ENCODE measurements at regions not wholly inside any gene's neighbourhood (a gene's known extent, or its start where the extent isn't known, plus 50 kb on each side); places are given as distances from the start of the nearest gene placed in this dataset.

DNA sequence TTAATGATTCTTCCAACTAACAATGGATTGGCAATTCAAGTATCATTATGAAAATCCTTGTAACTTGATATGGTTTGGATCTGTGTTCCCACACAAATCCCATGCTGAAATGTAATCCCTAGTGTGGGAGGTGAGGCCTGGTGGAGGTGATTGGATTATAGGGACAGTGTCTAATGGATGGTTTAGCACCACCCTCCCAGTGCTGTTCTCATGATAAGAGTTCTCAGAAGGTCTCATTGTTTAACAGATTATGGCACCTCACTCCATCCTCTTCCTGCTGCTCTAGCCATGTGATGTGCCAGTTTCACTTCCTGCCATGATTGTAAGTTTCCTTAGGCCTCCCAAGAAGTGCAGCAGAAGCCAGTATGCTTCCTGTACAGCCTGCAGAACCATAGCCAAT is 1116.2 kb upstream of the EDIL3 start:
- Histone ChIP-seq H2AK5ac (ENCODE audit: low read depth, low read length) (no peak overlapping the region), H3K23ac (ENCODE audit: insufficient read length) (no peak overlapping the region), H3K79me1 (ENCODE audit: low read depth, low read length) (no peaks in the 10 kb centered on the region), H3K4me3 (ENCODE audit: extremely low read depth in 1 of 4, insufficient read depth in 2 of 4, low read depth in 3 of 4, low read length in 4 of 4) (no peak overlapping the region), H2BK15ac (ENCODE audit: low read length) (no peak overlapping the region), H3K18ac (ENCODE audit: extremely low read depth, low read length) (no peak overlapping the region), H3K27ac (ENCODE audit: low read depth, low read length) (no peak overlapping the region), H3K9me3 (ENCODE audit: insufficient read depth in 2 of 2, low read depth in 1 of 2, low read length in 1 of 2) (no peaks in the 10 kb centered on the region), H3K9ac (replicated peaks in 1 of 4; ENCODE audit: extremely low read depth in 1 of 4, low read depth in 3 of 4, low read length in 3 of 4) (no peak overlapping the region), H2BK120ac (replicated peaks; ENCODE audit: low read depth, low read length) (no peak overlapping the region), H4K20me1 (replicated peaks in 1 of 2; ENCODE audit: control insufficient read depth in 1 of 2, insufficient read depth in 2 of 2, low read length in 2 of 2) (no peaks in the 10 kb centered on the region), H4K8ac (ENCODE audit: extremely low read depth, insufficient read depth, low read length) (no peak overlapping the region), H3K36me3 (ENCODE audit: control insufficient read depth in 2 of 4, insufficient read depth in 4 of 4, low read length in 3 of 4) (no peaks in the 10 kb centered on the region), H2AFZ (ENCODE audit: low read length) (peak overlapping the region; percentile 65; the same call in 1 of the 2 replicates), H3K4me2 (ENCODE audit: insufficient read depth in 1 of 2, low read depth in 2 of 2, low read length in 2 of 2) (no peak overlapping the region), H3K23me2 (ENCODE audit: low read depth, low read length) (no peaks in the 10 kb centered on the region), H3K14ac (ENCODE audit: insufficient read length) (no peak overlapping the region), H3K56ac (replicated peaks; ENCODE audit: insufficient read length, low read depth, low read length) (no peak overlapping the region), H3K4ac (replicated peaks; ENCODE audit: insufficient read length, low read depth, low read length) (no peak overlapping the region), H3K27me3 (replicated peaks in 1 of 4; ENCODE audit: control insufficient read depth in 3 of 4, extremely low read depth in 1 of 4, insufficient read depth in 3 of 4, low read length in 3 of 4) (no peaks in the 10 kb centered on the region), H4K91ac (replicated peaks; ENCODE audit: insufficient read length, low read length) (no peak overlapping the region), H3K4me1 (replicated peaks in 1 of 4; ENCODE audit: control insufficient read depth in 3 of 4, insufficient read depth in 4 of 4, low read length in 3 of 4) (no peaks in the 10 kb centered on the region), H2BK5ac (ENCODE audit: low read depth, low read length) (no peak overlapping the region), H4K5ac (ENCODE audit: insufficient read length, low read depth, low read length) (no peak overlapping the region), H3K79me2 (ENCODE audit: control insufficient read depth in 1 of 2, insufficient read depth in 2 of 2, low read length in 2 of 2) (no peaks in the 10 kb centered on the region), H2BK12ac (ENCODE audit: low read depth, low read length) (no peak overlapping the region), H2BK20ac (ENCODE audit: low read length) (no peak overlapping the region)
- DNase-seq (ENCODE audit: low read depth in 1 of 2, low spot score in 2 of 2) (no peak), FAIRE-seq (no peak)
- TF ChIP-seq, protein P1, sequence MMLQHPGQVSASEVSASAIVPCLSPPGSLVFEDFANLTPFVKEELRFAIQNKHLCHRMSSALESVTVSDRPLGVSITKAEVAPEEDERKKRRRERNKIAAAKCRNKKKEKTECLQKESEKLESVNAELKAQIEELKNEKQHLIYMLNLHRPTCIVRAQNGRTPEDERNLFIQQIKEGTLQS (IDR thresholded peaks at IDR 0.05; ENCODE audit: insufficient read depth, low read depth, low read length) = no peak
- TF ChIP-seq GABPA (IDR thresholded peaks at IDR 0.05; ENCODE audit: borderline replicate concordance, insufficient read depth, low read length) (no peak), TCF12 (IDR thresholded peaks at IDR 0.05; ENCODE audit: low read depth, low read length) (no peak), KDM1A (IDR thresholded peaks at IDR 0.05; ENCODE audit: borderline replicate concordance, low read length) (no peak), KDM5A (IDR thresholded peaks at IDR 0.05; ENCODE audit: low read length) (no peak), RFX5 (IDR thresholded peaks at IDR 0.05; ENCODE audit: borderline replicate concordance, low read depth, low read length) (no peak), PHF8 (conservative IDR thresholded peaks at IDR 0.05; ENCODE audit: low read depth, low read length) (no peak), SP4 (IDR thresholded peaks at IDR 0.05; ENCODE audit: low read length) (no peak), TAF1 (IDR thresholded peaks at IDR 0.05; ENCODE audit: low read depth, low read length) (no peak), TEAD4 (IDR thresholded peaks at IDR 0.05; ENCODE audit: low read depth, low read length) (no peak)
- TF ChIP-seq, protein P2, sequence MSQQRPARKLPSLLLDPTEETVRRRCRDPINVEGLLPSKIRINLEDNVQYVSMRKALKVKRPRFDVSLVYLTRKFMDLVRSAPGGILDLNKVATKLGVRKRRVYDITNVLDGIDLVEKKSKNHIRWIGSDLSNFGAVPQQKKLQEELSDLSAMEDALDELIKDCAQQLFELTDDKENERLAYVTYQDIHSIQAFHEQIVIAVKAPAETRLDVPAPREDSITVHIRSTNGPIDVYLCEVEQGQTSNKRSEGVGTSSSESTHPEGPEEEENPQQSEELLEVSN (IDR thresholded peaks at IDR 0.05) = no peak
- TF ChIP-seq, protein P3, sequence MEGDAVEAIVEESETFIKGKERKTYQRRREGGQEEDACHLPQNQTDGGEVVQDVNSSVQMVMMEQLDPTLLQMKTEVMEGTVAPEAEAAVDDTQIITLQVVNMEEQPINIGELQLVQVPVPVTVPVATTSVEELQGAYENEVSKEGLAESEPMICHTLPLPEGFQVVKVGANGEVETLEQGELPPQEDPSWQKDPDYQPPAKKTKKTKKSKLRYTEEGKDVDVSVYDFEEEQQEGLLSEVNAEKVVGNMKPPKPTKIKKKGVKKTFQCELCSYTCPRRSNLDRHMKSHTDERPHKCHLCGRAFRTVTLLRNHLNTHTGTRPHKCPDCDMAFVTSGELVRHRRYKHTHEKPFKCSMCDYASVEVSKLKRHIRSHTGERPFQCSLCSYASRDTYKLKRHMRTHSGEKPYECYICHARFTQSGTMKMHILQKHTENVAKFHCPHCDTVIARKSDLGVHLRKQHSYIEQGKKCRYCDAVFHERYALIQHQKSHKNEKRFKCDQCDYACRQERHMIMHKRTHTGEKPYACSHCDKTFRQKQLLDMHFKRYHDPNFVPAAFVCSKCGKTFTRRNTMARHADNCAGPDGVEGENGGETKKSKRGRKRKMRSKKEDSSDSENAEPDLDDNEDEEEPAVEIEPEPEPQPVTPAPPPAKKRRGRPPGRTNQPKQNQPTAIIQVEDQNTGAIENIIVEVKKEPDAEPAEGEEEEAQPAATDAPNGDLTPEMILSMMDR (IDR thresholded peaks at IDR 0.05; ENCODE audit: control extremely low read depth in 1 of 3, insufficient read depth in 1 of 3, low read depth in 1 of 3, low read length in 3 of 3) = no peak
- ChIA-PET POLR2A (ENCODE audit: partially characterized antibody) (no interaction called here), CTCF (ENCODE audit: partially characterized antibody) (no interaction called here)

Data from H1 (cell line).